Transverse colon (tissue), 3 donors: ENCODE measurements at regions not wholly inside any gene's neighbourhood (a gene's known extent, or its start where the extent isn't known, plus 50 kb on each side); places are given as distances from the start of the nearest gene placed in this dataset.

Source experiments
- CTCF ChIP-seq, 5 experiments: fragments of 200-600 bp in 3 of 5; fragments of 450-650 bp in 2 of 5; sonication (generic) in 3 of 5; IDR thresholded peaks; 1 replicate in 2 of 5; 2 replicates in 3 of 5; pipeline ENCODE4 v1.5.1; 2016 to 2017; ENCODE audit warnings: antibody characterized with exemption in 5 of 5, inconsistent platforms in 3 of 5, mild to moderate bottlenecking in 2 of 5, moderate library complexity in 1 of 5
- EP300 ChIP-seq: sonication (generic); formaldehyde crosslinking; IDR thresholded peaks from one replicate; pipeline ENCODE4 v1.6.1; 2017; ENCODE audit warnings: antibody characterized with exemption, low read depth
- POLR2A ChIP-seq: fragments of 450-650 bp; IDR thresholded peaks from one replicate; pipeline ENCODE4 v1.6.1; 2016; ENCODE audit warnings: antibody characterized with exemption, mild to moderate bottlenecking, moderate library complexity

GRCh38 chr1:87231703-87232367 lies 96.8 kb upstream of the LMO4 start:
- no peak for TF ChIP-seq CTCF (IDR thresholded peaks at IDR 0.05)
- TF ChIP-seq POLR2A: no peak
- no peak for TF ChIP-seq EP300
